ENCODE measurements at regions not wholly inside any gene's neighbourhood (a gene's known extent, or its start where the extent isn't known, plus 50 kb on each side); places are given as distances from the start of the nearest gene placed in this dataset.

DNA sequence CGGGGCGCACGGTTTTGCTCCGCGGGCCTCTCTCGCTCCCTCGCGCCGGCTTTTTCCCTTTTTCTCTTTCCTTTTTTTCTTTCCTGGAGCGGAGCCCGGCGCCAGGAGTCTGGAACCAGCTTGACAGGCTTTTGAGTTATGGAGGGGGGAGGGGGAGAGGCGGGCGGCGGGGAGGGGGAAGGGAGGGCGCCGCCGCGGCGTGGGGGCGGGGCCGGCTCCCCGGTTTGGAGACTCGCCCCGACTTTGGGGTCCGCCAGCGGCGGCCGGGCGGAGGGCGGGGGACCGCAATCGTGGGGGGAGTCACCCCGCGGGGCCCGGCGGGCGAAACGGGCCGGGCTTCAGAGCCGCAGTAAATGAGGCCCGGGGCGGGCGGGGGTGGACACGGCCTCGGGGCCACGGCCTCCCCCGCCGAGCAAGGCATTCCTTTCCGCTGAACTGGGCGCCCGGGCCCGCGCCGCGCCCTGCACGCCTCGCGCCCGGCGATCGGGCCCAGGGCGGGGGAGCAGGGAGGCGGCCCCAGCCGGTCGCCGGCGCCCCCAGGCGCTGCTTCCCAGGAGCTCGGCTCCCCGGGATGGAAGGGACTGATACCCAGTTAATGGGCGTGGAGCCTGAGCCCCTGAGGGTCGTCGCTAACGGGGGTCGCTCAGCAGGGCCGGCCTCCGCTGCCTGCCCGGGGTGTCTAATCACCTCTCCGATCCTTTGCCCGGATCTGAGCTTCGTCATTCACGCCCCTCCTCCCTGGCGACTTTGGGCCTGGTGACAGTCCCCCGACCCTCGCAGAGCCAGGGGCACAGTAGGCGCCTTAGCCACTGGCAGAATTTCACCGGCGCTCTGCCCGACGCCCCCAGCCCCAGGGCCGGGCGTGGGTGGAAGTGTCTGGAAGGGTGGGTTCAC lies 138.1 kb downstream of the C9orf50 start:
- Histone ChIP-seq H3K36me3 (ENCODE audit: insufficient read depth) (no peaks in the 10 kb centered on the region), H3K27me3 (ENCODE audit: insufficient read depth, low read depth) (no peaks in the 10 kb centered on the region), H3K4me1 (ENCODE audit: low read depth, poor library complexity, severe bottlenecking) (peaks cover 31% of the 10 kb centered on the region), H3K9ac (peak overlapping the region; percentile 62), H3K79me2 (ENCODE audit: insufficient read depth, low read depth) (no peaks in the 10 kb centered on the region), H2AFZ (ENCODE audit: low read depth) (peak overlapping the region; percentile 54), H3K4me2 (peak overlapping the region; percentile 63), H4K20me1 (ENCODE audit: insufficient read depth) (no peaks in the 10 kb centered on the region), H3K4me3 (IDR thresholded peaks at IDR 0.05; ENCODE audit: insufficient read depth, low read depth, low read length) (no peak overlapping the region), H3K27ac (peak overlapping the region; percentile 27; the same call in 1 of the 2 replicates)
- TF ChIP-seq, protein P1, sequence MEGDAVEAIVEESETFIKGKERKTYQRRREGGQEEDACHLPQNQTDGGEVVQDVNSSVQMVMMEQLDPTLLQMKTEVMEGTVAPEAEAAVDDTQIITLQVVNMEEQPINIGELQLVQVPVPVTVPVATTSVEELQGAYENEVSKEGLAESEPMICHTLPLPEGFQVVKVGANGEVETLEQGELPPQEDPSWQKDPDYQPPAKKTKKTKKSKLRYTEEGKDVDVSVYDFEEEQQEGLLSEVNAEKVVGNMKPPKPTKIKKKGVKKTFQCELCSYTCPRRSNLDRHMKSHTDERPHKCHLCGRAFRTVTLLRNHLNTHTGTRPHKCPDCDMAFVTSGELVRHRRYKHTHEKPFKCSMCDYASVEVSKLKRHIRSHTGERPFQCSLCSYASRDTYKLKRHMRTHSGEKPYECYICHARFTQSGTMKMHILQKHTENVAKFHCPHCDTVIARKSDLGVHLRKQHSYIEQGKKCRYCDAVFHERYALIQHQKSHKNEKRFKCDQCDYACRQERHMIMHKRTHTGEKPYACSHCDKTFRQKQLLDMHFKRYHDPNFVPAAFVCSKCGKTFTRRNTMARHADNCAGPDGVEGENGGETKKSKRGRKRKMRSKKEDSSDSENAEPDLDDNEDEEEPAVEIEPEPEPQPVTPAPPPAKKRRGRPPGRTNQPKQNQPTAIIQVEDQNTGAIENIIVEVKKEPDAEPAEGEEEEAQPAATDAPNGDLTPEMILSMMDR (conservative IDR thresholded peaks at IDR 0.05; ENCODE audit: low read depth, low read length): no peak

DNA sequence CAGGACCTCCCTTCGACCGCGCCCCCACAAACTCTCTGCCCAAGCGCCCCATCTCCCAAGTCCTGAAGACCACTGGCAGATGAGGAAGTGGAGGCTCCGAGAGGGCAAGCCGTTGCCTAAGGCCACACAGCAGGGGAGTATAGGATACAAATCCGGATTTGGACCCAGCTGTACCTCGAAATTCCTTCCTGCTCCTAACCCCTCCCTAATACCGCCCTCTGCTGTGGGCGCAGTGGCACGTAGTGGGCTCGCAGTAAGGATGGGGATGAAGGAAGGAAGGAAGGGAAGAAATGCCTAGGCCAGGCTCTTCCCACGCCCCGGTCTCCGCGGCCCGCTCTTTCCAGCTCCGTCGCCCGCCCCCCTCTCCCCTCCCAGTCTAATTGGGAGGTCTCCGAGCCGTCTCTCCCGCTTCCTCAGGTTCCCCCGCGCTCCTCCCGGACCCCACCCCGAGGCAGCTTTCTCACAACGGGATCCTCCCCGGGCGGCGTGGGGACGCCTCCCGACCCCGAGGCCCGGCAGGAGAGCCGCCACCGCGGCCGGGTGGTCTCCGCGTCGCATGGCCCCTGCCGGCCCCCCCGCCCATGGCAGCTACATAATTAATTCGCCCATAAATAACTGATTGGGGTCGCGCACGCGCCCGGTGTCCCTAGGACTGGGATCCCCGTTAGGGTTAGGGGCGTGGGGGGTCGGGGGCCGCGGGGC lies 138.9 kb downstream of the C9orf50 start:
- no peaks in the 10 kb centered on the region for H3K36me3 ChIP-seq (ENCODE audit: insufficient read depth)
- H3K4me1 ChIP-seq (ENCODE audit: low read depth, poor library complexity, severe bottlenecking): peaks cover 25% of the 10 kb centered on the region
- H3K79me2 ChIP-seq (ENCODE audit: insufficient read depth, low read depth): no peaks in the 10 kb centered on the region
- peak overlapping the region; percentile 54; the same call in 1 of the 2 replicates for H2AFZ ChIP-seq (ENCODE audit: low read depth)
- no peak overlapping the region for H3K4me3 ChIP-seq (IDR thresholded peaks at IDR 0.05; ENCODE audit: insufficient read depth, low read depth, low read length)
- TF ChIP-seq, protein P1 (conservative IDR thresholded peaks at IDR 0.05; ENCODE audit: low read depth, low read length): no peak
- no peaks in the 10 kb centered on the region for H3K27me3 ChIP-seq (ENCODE audit: insufficient read depth, low read depth)
- peak overlapping the region; percentile 62 for H3K9ac ChIP-seq
- peak overlapping the region; percentile 63 for H3K4me2 ChIP-seq
- no peak overlapping the region for H3K27ac ChIP-seq
- H4K20me1 ChIP-seq (ENCODE audit: insufficient read depth): no peaks in the 10 kb centered on the region

DNA sequence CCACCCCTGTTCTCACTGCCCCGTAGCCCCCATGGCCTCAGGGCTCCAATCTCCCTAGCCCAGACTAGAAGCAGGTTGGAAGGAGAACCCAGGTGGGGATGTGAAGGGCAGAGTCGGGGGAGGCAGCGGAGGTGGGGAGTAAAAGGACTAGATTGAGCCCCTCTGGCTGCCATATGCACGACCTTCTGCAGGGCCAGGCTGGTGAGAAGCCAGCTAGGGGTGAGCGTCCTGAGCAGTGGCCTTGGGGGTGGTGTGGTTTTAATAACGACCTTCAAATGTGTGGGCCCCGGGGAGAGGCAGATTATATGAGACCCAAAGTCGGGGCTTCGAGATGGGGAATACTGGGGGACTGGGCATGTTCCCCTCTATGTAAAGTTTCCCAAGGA lies 139.5 kb downstream of the C9orf50 start:
- H3K27ac ChIP-seq: no peak overlapping the region
- no peak overlapping the region for H2AFZ ChIP-seq (ENCODE audit: low read depth)
- H3K79me2 ChIP-seq (ENCODE audit: insufficient read depth, low read depth): no peaks in the 10 kb centered on the region
- H3K36me3 ChIP-seq (ENCODE audit: insufficient read depth): no peaks in the 10 kb centered on the region
- H3K4me2 ChIP-seq: no peak overlapping the region
- H3K9ac ChIP-seq: no peak overlapping the region
- H4K20me1 ChIP-seq (ENCODE audit: insufficient read depth): no peaks in the 10 kb centered on the region
- TF ChIP-seq, protein P1 (conservative IDR thresholded peaks at IDR 0.05; ENCODE audit: low read depth, low read length): no peak
- H3K4me3 ChIP-seq (IDR thresholded peaks at IDR 0.05; ENCODE audit: insufficient read depth, low read depth, low read length): no peak overlapping the region
- H3K4me1 ChIP-seq (ENCODE audit: low read depth, poor library complexity, severe bottlenecking): peaks cover 25% of the 10 kb centered on the region
- H3K27me3 ChIP-seq (ENCODE audit: insufficient read depth, low read depth): no peaks in the 10 kb centered on the region

DNA sequence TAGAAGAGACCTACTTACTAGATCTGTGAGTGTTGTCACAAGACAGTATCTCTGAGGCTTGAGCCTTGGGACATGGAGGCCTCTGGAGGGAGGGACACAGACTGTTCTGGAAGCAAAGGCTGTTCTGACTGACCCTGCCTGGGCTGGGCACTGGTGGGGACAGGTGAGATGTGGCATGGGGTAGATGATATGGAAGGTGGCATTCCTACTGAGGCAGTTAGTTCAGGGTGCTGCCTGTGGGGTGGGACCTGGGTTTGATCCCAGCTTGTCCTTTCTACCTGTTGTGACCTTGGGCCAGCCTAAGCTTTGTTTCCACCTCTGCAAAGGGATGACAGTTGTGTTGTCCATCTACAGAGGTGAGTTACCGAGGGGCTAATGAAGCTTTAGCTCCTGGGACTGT lies 140.2 kb downstream of the C9orf50 start:
- H3K27me3 ChIP-seq (ENCODE audit: insufficient read depth, low read depth): no peaks in the 10 kb centered on the region
- H3K4me2 ChIP-seq: no peak overlapping the region
- no peak overlapping the region for H3K4me3 ChIP-seq (IDR thresholded peaks at IDR 0.05; ENCODE audit: insufficient read depth, low read depth, low read length)
- TF ChIP-seq, protein P1 (conservative IDR thresholded peaks at IDR 0.05; ENCODE audit: low read depth, low read length): no peak
- H3K27ac ChIP-seq: no peak overlapping the region
- no peaks in the 10 kb centered on the region for H4K20me1 ChIP-seq (ENCODE audit: insufficient read depth)
- no peak overlapping the region for H3K9ac ChIP-seq
- H2AFZ ChIP-seq (ENCODE audit: low read depth): no peak overlapping the region
- H3K79me2 ChIP-seq (ENCODE audit: insufficient read depth, low read depth): no peaks in the 10 kb centered on the region
- peaks cover 21% of the 10 kb centered on the region for H3K4me1 ChIP-seq (ENCODE audit: low read depth, poor library complexity, severe bottlenecking)
- no peaks in the 10 kb centered on the region for H3K36me3 ChIP-seq (ENCODE audit: insufficient read depth)
